GM19463 (cell line): ENCODE measurements at regions not wholly inside any gene's neighbourhood (a gene's known extent, or its start where the extent isn't known, plus 50 kb on each side); places are given as distances from the start of the nearest gene placed in this dataset.
"Not testable (repeated sequence)": the region's sequence is repeated elsewhere in the genome, so short reads cannot be mapped to it uniquely, and the experiment has no call there.

Experiments
- ATAC-seq: cut with Tn5 transposase; IDR thresholded peaks from one replicate; pipeline ENCODE4 v1.9.1; 2021; ENCODE audit warnings: mild to moderate bottlenecking, moderate library complexity; ENCODE audit not compliant: unreplicated experiment

- ATAC-seq: no peak
Measured at GRCh38 chr12:4822572-4822971, 87.1 kb upstream of the KCNA1 start.

GRCh38 chr12:4824380-4824779 lies 85.3 kb upstream of the KCNA1 start:
- ATAC-seq: no peak

- ATAC-seq: no peak
Measured at GRCh38 chr12:4825011-4825858, 84.5 kb upstream of the KCNA1 start.

- ATAC-seq: no peak
Measured at GRCh38 chr12:4826909-4827308, 82.8 kb upstream of the KCNA1 start.

- ATAC-seq: no peak
Measured at GRCh38 chr12:4828176-4828575, 81.5 kb upstream of the KCNA1 start.

- peak; percentile 81 for ATAC-seq
Measured at GRCh38 chr12:4829161-4829792, 80.4 kb upstream of the KCNA1 start.

GRCh38 chr12:4829793-4830162 lies 79.9 kb upstream of the KCNA1 start:
- peak; percentile 21 for ATAC-seq

- ATAC-seq: no peak
Measured at GRCh38 chr12:4830556-4831210, 79.0 kb upstream of the KCNA1 start.

- ATAC-seq: no peak
Measured at GRCh38 chr12:4833053-4833452, 76.7 kb upstream of the KCNA1 start.

- no peak for ATAC-seq
Measured at GRCh38 chr12:4833524-4833923, 76.2 kb upstream of the KCNA1 start.

- ATAC-seq: not testable (repeated sequence)
Measured at GRCh38 chr12:4842401-4842800, 67.3 kb upstream of the KCNA1 start.

GRCh38 chr12:4843907-4844306 lies 65.8 kb upstream of the KCNA1 start:
- ATAC-seq: no peak

GRCh38 chr12:4847713-4848112 lies 62.0 kb upstream of the KCNA1 start:
- ATAC-seq: no peak

- ATAC-seq: no peak
Measured at GRCh38 chr12:4849115-4849541, 60.6 kb upstream of the KCNA1 start.

GRCh38 chr12:4849795-4850345 lies 59.8 kb upstream of the KCNA1 start:
- no peak for ATAC-seq

GRCh38 chr12:4850857-4851380 lies 58.8 kb upstream of the KCNA1 start:
- no peak for ATAC-seq

GRCh38 chr12:4852308-4852707 lies 57.4 kb upstream of the KCNA1 start:
- no peak for ATAC-seq

GRCh38 chr12:4852911-4853310 lies 56.8 kb upstream of the KCNA1 start:
- ATAC-seq: no peak

GRCh38 chr12:4855121-4855924 lies 54.4 kb upstream of the KCNA1 start:
- no peak for ATAC-seq

- no peak for ATAC-seq
Measured at GRCh38 chr12:4856596-4856995, 53.1 kb upstream of the KCNA1 start.
